AG08395 (cell line): ENCODE measurements at regions not wholly inside any gene's neighbourhood (a gene's known extent, or its start where the extent isn't known, plus 50 kb on each side); places are given as distances from the start of the nearest gene placed in this dataset.

ENCODE experiments used
- DNase-seq: peaks from one replicate; pipeline ENCODE4 v3.0.0; 2012; ENCODE audit warnings: mixed read lengths, low spot score

GRCh38 chr14:71362282-71362681 is 455.0 kb downstream of the PCNX1 start:
- no peak for DNase-seq

- peak; percentile 58 for DNase-seq
Measured at GRCh38 chr14:71362920-71363584, 455.8 kb downstream of the PCNX1 start.

- peak; percentile 22 for DNase-seq
Measured at GRCh38 chr14:71363946-71364925, 457.0 kb downstream of the PCNX1 start.

- DNase-seq: no peak
Measured at GRCh38 chr14:71365361-71365760, 458.1 kb downstream of the PCNX1 start.

GRCh38 chr14:71366861-71367260 is 459.6 kb downstream of the PCNX1 start:
- DNase-seq: no peak

GRCh38 chr14:71371711-71372396 is 464.6 kb downstream of the PCNX1 start:
- peak; percentile 44 for DNase-seq

GRCh38 chr14:71372411-71372838 is 465.2 kb downstream of the PCNX1 start:
- peak; percentile 50 for DNase-seq

- DNase-seq: no peak
Measured at GRCh38 chr14:71373773-71374172, 466.5 kb downstream of the PCNX1 start.

- DNase-seq: no peak
Measured at GRCh38 chr14:71374989-71375388, 467.7 kb downstream of the PCNX1 start.

- no peak for DNase-seq
Measured at GRCh38 chr14:71377099-71377498, 469.8 kb downstream of the PCNX1 start.

- peak; percentile 53 for DNase-seq
Measured at GRCh38 chr14:71380271-71380670, 473.0 kb downstream of the PCNX1 start.

- DNase-seq: no peak
Measured at GRCh38 chr14:71381814-71382213, 474.6 kb downstream of the PCNX1 start.

GRCh38 chr14:71382315-71382714 is 475.1 kb downstream of the PCNX1 start:
- no peak for DNase-seq

- no peak for DNase-seq
Measured at GRCh38 chr14:71383510-71383909, 476.3 kb downstream of the PCNX1 start.

- DNase-seq: no peak
Measured at GRCh38 chr14:71384007-71384845, 477.0 kb downstream of the PCNX1 start.

GRCh38 chr14:71387753-71388152 is 480.5 kb downstream of the PCNX1 start:
- no peak for DNase-seq

- no peak for DNase-seq
Measured at GRCh38 chr14:71388336-71388735, 481.1 kb downstream of the PCNX1 start.

GRCh38 chr14:71388862-71389261 is 481.6 kb downstream of the PCNX1 start:
- no peak for DNase-seq

GRCh38 chr14:71394386-71394785 is 487.1 kb downstream of the PCNX1 start:
- no peak for DNase-seq

GRCh38 chr14:71395151-71395604 is 487.9 kb downstream of the PCNX1 start:
- DNase-seq: peak; percentile 24

GRCh38 chr14:71395636-71396035 is 488.4 kb downstream of the PCNX1 start:
- no peak for DNase-seq
